Neural progenitor cell (in vitro differentiated cells): ENCODE measurements at regions not wholly inside any gene's neighbourhood (a gene's known extent, or its start where the extent isn't known, plus 50 kb on each side); places are given as distances from the start of the nearest gene placed in this dataset.

Experiments
- CTCF ChIP-seq: fragments of 200-600 bp; sonication (generic); IDR thresholded peaks from 2 replicates; pipeline ENCODE4 v1.5.1; 2017; ENCODE audit warnings: antibody characterized with exemption, mild to moderate bottlenecking
- EZH2 ChIP-seq: fragments of 200-600 bp; sonication (generic); IDR thresholded peaks from 2 replicates; pipeline ENCODE4 v1.6.1; 2017; ENCODE audit warnings: antibody characterized with exemption, mild to moderate bottlenecking, moderate library complexity
- EZH2phosphoT487 ChIP-seq: fragments of 200-600 bp; sonication (generic); IDR thresholded peaks from 2 replicates; pipeline ENCODE4 v1.6.1; 2017; ENCODE audit warnings: antibody characterized with exemption

GRCh38 chr4:19304028-19304427 lies 947.7 kb upstream of the SLIT2 start:
- TF ChIP-seq CTCF (no peak), EZH2 (no peak), EZH2phosphoT487 (no peak)
